ENCODE measurements at regions not wholly inside any gene's neighbourhood (a gene's known extent, or its start where the extent isn't known, plus 50 kb on each side); places are given as distances from the start of the nearest gene placed in this dataset.

DNA sequence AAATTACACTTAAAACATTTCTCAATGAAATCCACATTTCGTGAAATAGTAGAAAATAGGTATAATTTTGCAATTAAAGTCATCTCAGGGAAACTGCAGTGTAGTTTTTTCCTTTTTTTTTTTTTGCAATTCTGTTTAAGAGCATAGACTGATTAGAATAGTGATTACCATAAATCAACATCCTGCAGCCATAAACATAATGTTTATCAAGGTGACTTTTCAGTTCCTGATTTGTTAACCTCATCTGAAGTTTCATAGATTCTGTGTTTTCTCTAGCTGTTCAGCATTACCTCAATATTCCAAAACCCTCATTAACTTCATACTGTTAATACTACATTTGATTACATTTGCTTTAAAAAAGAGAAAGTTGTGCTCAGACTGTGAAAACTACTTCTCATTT, 286.3 kb upstream of the DACH1 start:
- no peak for DNase-seq

DNA sequence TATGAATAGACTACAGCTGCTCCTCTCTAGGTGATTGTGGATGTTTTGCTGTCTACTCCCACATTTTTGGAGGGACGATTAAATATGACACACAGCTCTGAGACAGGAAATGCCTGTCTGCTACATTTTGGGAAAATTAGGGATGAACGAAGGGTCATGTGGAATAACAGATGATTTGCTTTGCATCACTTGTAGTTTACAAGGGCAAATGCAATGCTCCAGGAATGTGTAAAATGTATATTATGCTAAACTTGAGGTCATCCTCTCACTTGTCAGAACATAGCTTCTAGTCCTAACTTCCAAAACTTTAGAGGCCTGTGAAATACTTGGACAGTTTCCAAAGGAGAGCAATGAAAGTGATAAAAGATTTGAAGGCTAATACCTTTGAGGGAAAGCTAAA, 284.2 kb upstream of the DACH1 start:
- DNase-seq, result no peak

DNA sequence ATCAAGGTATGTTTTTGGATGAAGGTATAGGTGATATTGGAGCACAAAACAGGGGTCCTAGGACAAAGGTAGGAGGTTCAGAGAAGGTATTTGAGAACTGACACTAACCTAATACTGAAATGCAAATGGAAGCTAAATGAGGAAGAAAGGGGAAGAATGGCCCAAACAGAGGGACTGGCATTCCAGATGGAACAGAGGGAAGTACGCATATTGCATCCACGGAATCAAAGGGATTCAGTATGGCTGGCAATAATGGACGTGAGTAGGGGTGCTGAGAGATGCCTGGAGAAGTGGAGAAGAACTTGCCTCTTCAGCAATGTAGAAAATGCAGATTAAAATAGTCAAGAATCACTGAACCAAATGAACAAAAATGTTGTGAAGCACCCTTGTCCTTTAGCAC, 283.5 kb upstream of the DACH1 start:
- DNase-seq, result no peak

DNA sequence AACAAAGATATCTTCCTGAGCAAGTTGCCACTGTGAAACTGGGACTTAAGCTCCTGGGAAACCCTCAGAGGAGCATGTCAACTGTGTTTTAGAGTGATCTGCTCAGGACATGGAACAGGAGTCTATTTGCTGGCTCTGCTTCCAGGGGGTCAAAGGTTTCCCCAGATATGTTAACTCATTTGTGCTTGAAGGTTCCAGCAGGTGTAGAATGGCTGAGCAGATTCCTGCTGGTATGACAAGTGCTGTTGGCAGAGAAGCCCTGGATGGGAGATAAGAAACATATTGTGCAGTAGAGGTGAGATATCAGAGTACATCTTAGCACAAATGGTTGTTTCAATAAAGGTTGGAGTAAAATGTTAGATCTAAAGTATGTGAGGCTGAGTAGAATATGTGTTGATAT, 282.7 kb upstream of the DACH1 start:
- no peak for DNase-seq

DNA sequence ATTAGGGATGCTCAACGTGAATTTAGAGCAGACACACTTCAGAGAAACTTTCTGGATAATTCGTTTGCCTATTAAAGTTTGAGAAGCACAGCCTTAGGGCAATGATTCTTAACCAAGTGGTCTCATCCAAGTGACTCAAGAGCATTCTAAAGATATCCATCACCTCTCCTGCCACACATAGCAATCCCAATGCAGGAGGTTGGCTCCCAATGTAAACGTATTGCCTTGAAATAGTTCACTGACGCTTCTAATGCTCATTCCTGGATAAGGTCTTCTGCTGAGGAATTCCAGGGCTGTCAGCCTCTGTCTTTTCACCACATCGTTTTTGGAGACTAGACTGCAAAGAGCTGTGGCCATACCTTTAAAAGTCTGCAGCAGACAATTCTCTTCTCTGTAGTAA, 279.8 kb upstream of the DACH1 start:
- no peak for DNase-seq

DNA sequence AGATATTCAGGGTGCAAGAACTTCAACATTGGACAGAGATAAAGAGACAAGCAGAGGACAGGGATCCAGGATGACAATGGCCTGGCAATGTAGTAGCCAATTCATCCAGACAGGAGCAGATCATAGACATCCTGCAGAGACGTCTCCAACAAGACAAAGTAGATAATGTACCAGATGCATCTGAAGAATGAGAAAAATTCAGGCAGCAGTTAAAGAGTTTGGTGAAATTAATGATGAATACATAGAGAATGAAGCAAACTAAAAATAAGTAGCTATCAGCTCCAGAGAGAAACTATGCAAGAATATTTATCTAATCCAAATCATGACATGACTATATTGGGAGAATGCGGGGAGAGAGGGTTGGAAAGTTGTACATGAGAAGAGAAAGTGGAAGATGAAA, 278.4 kb upstream of the DACH1 start:
- DNase-seq, result no peak

DNA sequence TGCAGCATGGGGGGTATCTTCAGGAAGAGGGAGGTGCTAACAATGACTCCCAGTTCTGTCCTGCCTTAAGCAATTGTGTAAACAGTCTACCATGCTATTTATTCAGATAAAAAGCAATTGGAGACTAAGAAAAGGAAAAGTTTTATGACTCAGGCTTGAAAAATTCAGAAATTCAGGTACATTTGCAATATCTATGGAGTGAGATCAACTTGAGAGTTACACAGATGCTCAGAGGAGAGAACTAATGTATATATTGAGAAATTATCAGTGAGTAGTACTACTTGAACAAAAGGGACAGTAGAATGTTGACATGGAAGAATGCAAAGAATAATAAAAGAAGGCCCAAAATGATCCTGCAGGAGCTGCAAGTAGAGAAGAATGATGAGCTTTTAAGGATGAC, 277.6 kb upstream of the DACH1 start:
- DNase-seq, result no peak

DNA sequence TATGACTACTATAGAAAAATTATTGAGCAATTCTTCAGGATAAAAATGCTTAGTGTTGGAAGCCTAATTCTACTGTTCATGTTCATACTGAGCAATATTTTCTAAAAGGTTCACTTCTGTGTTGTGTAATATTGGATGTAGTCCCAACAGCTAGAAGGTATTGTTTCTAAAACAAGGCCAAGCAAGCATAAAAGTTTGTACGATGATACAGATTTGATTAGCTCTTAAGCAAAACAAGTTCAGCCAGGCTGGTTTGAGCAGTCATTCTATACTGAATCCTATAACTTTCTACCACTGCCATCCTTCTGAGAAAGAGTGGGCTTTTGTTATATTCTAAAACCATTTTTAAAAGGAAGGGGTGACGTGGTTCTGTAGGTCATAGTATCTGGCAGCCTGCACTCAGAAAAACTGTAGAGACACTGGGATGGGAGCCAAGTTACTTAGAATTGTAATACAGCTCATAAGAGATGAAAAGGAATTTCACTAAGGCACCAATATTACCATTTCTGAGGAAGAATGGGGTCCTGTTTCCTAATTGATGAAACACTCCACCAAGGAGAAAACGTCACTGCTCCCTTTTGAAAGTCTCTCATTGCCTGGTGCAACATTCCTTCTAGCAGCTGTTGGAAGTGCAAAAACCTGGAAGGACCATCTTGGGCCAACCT, 275.0 kb upstream of the DACH1 start:
- no peak for DNase-seq

DNA sequence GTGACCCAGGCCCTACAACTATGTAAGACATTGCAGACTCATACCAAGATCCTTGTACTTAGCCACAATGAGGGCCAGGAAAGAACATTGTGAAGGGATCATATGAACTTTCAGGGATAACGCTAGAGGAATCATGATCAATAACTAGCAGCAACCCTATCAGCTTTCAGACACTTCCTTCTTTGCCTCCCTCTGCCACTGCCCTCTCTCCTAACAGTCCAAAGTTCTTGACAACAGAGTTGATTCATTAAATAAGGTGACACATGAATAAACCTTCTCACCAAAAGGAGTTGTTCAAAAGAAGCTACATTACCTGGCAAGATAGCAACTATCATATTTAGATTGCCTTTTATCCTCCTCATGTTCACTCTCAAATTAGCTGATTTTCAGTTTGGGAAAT, 272.2 kb upstream of the DACH1 start:
- DNase-seq, result no peak

DNA sequence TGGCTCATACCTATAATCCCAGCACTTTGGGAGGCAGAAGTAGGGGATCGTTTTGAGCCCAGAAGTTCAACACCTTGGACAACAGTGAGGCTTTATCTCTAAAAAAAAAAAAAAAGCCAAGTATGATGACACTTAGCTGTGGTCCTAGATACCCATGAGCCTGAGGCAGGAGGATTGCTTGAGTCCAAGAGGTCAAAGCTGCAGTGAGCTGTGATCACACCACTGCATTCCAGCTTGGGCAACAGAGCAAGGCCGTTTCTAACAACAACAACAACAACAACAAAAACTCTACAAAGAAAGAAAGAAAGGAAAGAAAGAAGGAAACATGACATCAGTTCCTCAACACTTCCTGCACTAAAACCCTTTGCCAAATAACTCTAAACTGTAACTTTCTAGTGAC, 265.1 kb upstream of the DACH1 start:
- DNase-seq, result no peak

DNA sequence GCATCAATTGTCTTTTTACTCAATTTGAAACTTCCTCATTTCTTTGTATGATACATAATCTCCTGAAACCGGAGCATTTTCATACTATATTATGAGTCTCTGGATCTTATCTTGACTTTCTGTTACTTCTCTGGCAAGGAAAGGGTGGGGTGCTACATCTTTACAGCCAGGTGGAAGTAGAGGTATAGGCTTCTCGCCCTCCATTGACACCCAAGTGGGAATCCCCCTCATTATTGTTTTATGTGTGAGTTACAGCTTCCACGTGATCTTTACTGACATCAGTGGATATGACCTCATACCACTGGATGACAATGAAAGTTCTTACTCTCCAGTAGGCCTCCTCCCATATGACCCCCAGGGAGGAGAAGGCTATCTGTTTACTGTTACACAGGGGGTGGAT, 262.1 kb upstream of the DACH1 start:
- DNase-seq, result no peak

DNA sequence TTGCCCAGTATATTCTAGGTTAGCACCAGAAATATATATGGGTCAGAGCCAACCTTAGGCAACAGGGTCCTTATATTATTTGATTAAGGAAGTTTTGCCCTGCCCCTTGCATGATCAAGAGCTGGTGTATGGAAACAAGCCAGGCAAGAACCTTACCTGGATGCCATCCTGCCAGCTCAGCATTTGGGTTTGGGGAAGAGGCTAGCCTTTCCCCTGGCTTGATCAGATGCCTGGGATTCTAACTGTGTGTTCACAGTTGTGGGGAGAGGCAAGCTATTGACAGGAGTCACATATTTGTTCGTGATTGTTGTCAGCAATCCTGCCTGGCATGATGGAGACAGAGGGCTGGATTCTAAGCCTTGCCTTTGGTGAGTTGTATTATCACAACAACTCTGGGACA, 260.0 kb upstream of the DACH1 start:
- DNase-seq, result no peak

DNA sequence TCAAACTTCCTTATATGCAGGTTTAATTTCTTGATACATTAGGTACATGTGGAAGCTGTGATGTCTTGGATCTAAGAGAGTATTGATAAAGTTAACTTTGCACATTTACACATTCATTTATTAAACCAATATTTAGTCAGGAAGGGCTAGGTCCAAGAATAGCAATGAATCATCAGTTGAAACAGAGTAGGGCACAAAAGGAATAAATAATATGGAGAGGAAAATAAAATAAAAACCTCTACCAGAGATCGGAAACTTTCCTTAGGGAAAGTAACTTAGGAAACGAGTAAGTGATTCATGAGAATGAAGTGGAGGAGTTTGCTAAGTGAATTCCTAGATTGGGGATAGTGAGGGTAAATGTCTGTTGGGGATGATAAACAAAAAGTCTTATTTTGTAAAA, 259.4 kb upstream of the DACH1 start:
- DNase-seq, result no peak

DNA sequence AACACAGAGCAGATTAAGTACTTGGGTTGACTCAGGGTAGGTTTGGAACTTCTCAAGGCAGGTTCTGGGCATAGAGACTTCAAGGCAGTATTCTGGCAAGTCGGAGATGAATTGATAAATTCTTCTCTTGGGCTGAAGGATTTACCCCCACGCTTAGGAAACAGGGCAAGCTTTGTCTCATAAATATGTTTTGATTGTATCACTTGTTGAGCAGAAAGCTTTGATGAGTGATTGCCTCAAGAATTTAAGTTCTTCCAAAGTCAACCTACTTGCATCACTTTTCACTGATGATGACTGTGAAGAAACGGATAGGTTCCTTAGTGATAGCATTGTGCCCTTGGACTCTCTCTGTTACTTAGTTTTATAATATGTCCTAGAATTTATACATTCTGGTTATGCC, 258.6 kb upstream of the DACH1 start:
- no peak for DNase-seq

DNA sequence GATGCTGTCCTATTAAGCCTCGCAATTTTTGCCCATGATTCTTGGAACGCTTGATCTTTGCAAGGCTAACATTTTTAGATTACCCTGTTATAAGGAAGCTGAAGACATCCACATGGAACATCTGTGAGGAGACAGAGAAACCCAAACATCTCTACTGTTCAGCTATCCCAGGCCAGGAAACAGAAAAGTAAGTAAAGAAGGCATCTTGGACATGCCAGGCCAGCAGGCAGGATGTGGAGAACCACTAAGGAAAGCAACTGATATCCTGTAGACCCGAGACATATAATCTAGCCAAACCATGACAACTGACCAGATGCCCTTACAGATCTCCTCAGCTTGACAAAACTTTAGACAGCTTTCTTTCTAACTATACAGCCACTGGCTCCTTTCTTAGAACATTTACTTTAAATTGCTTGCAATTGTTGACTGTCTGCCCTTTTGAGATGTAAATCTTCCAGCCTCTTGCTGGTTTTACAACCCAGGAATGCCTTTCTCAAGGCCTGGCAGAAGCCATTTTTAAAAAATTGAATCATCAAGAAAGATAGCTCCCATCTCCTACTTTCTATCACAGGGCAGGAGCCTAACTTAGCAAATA, 255.8 kb upstream of the DACH1 start:
- DNase-seq, result no peak

DNA sequence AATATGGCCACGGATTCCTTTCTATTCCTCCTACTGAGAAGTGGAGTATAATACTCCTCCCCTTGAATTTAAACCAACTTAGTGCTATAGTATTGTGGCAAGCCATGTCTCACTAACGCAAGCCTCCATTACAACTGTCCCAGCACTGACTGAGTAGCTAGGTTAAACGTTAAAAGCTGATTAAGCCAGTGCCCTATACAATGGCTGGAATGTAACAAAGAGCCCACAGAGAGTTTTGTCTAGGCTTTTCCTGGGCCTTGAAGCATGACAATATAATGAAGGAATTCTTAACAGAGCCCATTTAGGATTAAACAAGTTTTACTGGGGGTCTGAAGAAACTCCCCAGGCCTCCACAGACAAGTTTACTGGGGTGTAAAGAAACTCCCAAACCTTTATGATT, 254.5 kb upstream of the DACH1 start:
- no peak for DNase-seq

DNA sequence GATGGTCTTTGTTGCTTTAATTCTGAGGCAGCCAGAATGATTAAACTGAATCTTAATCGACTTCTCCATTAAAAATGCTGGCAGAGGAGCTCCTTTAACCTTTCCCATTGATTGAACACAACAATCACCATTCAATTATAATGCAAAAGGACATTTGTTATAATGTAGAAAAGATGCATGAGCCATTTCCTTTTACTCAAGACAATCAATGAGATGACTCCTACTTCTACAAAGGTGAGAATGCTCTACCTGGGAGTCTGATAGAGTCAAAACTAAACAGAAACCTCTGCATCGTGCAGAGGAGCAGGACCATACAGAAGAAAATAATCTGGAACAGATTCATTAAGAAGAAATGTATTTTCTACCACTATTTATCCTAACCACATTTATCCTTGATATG, 253.6 kb upstream of the DACH1 start:
- DNase-seq, result no peak

DNA sequence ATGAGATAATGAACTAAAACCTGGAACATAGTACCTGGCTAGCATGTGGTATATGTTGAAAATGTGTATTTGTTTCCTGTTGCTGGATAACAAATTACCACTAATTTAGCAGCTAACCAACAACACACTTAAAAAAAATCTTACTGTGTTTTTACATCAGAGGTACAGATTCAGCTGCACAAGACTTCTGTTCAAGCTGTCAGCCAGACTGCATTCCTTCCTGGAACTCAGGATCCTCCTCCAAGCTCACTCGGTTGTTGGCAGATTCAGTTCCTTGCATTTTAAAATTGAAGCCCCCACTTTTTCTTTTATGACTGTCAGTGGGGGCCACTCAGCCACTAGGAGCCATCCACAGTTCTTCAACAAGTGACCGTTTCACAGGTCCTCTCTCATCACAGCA, 246.9 kb upstream of the DACH1 start:
- no peak for DNase-seq

DNA sequence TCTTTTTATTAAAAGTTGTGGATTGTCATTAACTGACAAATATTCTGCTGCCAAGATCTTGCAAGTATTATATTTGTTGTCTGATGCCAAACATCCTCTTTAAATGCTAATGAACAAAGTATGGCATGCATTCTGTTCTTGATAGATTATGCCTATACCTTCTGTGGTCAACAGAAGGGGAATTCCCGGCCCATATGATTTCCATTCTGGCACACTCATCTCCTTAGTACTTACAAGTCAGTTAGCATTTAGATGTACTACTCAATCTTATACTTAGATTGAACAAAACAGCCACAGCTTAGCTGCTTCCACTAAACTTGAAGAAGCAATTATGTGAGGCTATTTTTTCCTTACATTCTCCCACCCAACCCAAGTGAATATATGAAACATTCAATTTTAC, 246.1 kb upstream of the DACH1 start:
- no peak for DNase-seq

DNA sequence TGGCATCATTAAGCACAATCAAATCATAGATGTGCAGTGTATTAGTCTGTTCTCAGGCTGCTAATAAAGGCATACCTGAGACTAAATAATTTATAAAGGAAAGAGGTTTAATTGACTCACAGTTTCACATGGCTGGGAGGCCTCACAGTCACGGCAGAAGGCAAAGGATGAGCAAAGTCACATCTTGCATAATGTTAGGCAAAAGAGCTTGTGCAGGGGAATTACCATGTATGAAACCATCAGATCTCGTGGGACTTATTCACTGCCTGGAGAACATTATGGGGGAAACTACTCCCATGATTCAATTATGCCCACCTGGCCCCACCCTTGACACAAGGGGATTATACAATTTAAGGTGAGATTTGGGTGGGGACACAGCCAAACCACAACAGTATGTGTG, 245.2 kb upstream of the DACH1 start:
- DNase-seq, result no peak

DNA sequence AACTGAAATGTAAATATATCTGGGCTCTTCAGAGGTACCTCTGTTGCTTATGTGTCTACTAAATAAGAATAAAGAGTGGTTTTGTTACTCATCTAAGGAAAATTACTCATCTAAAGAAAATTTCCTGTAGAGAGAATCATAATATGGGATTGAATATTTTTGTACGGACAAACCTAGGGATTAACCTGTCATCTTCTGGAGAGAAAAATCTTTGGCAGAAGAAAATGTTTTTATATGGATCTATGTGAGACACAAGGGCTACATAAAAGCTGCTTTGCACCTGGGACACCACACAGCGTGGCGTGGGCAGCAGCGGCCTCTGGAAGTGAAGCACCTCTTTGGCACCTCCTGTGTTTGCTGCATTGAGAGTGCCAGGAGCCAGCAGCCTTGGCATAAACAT, 242.9 kb upstream of the DACH1 start:
- no peak for DNase-seq

DNA sequence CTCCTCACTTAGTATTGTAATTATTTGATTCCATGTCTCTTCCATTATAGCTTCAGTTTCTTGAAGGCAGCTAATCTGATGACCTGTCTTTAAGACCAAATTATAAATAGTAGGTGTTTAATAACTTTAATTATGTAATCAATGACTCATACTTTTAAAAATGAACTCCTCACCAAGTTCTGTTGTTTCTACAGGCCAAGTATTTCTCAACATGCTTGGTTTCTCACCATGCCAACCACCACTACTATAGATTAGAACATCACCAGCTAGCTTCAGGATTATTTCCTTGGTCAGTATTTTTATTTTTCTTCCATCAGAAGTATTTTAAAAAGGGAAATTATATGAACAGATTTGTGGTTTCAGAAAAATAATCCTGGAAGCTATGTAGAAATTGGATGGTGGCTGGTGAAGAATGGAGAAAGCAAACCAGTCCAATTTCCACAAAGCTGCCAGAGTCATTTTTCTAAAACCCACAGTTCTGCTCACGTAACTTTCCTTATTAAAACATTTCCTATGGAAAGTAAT, 237.7 kb upstream of the DACH1 start:
- no peak for DNase-seq

DNA sequence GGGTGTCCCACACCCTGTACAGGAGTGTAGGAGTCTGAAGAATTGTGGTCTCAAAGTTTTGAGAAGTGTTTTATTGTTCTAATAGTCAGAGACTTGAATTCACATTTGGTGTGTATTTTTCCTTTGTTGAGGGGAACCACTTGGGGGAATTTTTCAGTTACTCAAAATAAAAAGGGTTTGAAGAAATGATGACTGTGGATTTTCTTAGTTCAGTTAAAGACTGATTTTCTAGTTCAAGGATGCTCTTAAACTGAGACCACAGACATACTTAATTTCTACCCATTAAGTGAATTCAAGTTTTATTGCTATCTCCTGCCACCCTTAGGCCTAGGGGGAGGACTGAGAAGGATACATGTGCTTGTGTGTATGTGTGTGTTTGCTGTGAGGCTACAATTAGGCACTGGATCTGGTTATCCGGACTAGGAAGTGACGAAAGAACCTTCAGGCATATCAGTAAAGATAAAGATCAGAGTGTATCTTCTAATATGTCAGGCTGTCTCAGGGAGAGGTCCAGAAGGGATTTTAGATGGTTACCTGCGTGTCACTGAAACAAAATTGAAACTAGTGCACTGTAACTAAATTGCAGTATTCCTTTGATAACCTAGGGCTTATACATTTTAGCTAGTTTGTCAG, 234.9 kb upstream of the DACH1 start:
- DNase-seq, result no peak

DNA sequence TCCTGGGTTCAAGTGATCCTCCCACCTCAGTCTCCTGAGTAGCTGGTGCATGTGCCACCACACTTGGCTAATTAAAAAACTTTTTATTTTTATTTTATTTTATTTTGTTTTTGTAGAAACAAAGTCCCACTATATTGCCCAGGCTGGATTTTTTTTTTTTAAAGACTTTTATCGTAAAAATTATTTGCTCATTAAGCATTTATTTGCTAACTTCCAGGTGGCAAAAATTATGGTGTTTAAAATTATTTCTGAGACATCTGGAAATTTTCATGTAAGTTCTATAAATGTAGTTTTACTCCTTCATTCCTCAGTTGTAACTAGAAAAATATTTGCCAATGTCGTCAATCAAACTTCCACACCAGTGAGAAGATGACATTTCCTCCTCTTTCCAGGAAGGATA, 233.3 kb upstream of the DACH1 start:
- no peak for DNase-seq

DNA sequence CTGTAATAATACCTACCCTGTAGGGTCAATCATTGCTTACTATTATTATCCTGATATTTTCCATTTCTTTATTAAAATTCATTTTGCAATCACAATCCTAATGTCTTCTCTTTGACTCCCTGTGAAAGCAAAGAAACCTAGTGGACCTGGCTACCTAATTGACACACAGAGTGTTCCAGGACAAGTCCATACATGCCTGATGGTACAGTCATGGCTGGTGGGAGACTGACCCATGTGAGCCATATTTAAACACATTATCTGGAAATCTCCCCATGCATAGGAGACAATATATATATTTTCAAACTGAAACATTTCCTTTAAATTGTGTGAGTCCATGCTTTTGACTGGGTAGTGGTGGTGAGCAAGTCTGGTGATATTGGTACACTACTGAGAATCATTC, 230.6 kb upstream of the DACH1 start:
- DNase-seq, result no peak
